Omental fat pad (tissue), 3 donors: ENCODE measurements at regions not wholly inside any gene's neighbourhood (a gene's known extent, or its start where the extent isn't known, plus 50 kb on each side); places are given as distances from the start of the nearest gene placed in this dataset.

Source experiments
- ATAC-seq: fragments of 150-250 bp; one replicate; pipeline ENCODE4 v1.9.1; 2016; ENCODE audit warnings: mild to moderate bottlenecking, moderate library complexity; ENCODE audit not compliant: low FRiP score
- DNase-seq: peaks from one replicate; pipeline ENCODE4 v3.0.0-alpha.2; 2019; ENCODE audit warnings: low spot score
- CTCF ChIP-seq, 3 donors: fragments of 450-650 bp; IDR thresholded peaks; one replicate each; pipeline ENCODE4 v1.5.1; 2016 to 2017; ENCODE audit warnings: antibody characterized with exemption in 3 of 3, mild to moderate bottlenecking in 3 of 3, moderate library complexity in 2 of 3

- DNase-seq = no peak
- no peak for TF ChIP-seq CTCF (IDR thresholded peaks at IDR 0.05)
- no peak for ATAC-seq
Observed at GRCh38 chr5:74433896-74434829, 206.4 kb downstream of the ENC1 start.

GRCh38 chr5:74433255-74433895 is 207.2 kb downstream of the ENC1 start:
- DNase-seq (no peak), ATAC-seq (no peak)
- TF ChIP-seq CTCF (IDR thresholded peaks at IDR 0.05) = no peak

- TF ChIP-seq CTCF (IDR thresholded peaks at IDR 0.05) = no peak
- no peak for ATAC-seq
- no peak for DNase-seq
Observed at GRCh38 chr5:74432721-74433120, 207.8 kb downstream of the ENC1 start.

GRCh38 chr5:74432216-74432615 is 208.3 kb downstream of the ENC1 start:
- no peak for ATAC-seq
- no peak for DNase-seq
- no peak for TF ChIP-seq CTCF (IDR thresholded peaks at IDR 0.05)

GRCh38 chr5:74431290-74431669 is 209.2 kb downstream of the ENC1 start:
- no peak for TF ChIP-seq CTCF (IDR thresholded peaks at IDR 0.05)
- DNase-seq (no peak), ATAC-seq (no peak)

GRCh38 chr5:74430631-74431289 is 209.8 kb downstream of the ENC1 start:
- TF ChIP-seq CTCF (IDR thresholded peaks at IDR 0.05) = no peak
- ATAC-seq (no peak), DNase-seq (no peak)
